ENCODE measurements at regions not wholly inside any gene's neighbourhood (a gene's known extent, or its start where the extent isn't known, plus 50 kb on each side); places are given as distances from the start of the nearest gene placed in this dataset.

DNA sequence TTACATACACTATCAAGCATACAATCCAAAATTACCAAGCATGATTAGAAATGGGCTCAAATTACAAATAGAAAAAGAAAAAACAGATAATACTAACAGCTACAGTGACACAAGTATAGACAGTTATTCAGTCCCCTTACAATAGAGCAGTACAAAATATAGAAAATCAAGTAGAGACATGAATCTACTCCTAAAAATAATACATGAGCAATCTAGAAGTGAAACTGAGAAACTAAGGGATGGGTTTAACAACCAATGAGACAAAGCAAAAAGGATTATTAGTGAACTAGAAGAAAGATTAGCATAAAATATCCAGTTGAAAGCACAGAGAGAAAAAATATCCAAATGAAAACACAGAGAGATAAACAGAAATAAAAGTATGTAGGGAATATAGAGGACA lies 426.7 kb downstream of the TBC1D4 start:
- no peak for DNase-seq

DNA sequence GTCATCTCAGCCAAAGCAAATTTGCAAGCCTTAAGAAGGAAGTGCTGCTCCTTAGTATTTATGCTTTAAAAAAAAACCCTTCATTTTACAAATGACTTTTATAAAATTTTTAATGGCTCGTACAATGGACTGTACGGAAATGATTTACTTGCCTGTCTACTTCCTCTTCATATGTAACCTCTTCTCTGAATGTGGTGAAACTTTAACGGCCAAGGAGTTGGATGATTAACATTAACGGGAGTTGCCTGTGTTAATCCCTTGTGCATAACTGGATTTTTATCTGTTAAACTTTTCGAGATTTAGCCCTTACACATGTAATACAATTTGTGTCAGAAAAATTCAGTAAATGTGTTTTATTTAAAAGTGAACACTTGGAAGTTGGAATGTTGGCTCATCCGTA lies 429.4 kb downstream of the TBC1D4 start:
- no peak for DNase-seq

DNA sequence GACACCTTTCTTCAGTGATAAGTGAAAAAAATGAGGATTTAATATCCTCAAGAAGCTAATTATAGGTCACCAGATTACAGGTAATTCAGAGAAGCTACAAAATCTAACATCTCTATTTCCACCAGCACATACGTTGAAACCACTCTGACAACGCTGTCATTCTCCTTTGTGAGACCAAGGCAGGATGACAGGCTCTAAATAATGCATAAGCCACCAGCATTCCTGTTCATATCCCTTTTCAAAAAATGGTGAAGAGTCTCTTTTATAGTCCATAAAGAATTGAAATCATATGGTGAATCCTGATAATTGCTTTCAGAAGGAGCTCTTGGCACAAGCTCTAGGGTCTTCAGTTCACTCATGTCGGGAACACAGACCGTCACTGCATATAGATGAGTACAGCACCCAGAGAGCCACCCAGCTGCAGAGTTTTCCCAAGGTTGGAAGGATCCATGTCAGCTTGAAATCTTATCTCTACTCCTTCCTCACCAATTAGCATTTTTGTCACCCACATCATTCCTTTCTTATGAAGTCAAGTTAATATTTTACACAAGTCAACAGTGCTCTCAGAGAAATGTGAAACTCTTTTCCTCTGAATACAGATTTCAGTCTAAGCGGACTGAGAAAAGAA lies 431.4 kb downstream of the TBC1D4 start:
- DNase-seq, result no peak

DNA sequence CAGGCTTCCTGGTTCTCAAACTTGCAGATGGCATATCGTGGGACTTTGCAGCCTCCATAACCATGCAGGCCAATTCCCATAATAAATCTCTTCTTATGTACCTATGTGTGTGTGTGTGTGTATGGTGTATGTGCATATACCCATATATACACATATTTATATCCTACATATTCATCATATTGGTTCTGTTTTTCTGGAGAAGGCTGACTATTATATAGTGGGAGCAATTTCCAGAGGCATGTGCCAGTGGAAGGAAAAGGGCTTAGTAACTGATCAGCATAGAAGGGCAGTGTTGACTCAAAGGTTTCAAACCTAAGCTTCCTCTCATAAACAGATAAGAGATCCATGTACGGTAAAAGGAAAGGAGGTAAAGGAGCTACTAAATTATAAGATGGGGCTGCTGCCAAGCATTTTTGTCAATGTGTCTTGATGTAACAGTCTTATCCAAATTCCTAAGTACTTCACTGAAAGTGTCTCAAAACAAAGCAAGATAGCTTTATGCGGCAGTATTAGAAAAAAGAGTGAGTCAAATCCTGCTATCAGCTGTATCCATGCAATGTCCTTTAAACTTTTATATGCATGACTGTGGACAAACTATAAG lies 432.1 kb downstream of the TBC1D4 start:
- DNase-seq, result no peak

DNA sequence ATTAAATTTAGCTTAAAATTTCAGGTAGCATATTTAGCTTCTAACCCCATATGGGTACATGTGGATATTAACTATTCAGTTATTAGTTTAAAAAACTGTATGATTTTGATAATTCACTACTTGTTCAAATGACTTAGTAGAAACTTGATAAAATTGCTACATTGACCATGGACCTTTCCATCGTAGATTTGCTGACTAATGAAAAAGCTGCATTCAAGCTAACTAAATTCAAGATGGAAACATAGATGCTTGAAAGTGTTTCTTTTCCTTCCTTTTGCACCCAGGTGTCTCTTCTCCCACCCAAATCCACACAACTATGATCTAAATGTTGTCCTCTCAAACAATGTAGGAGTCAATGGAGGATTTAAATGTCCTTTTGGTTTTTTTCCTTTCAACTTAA lies 439.2 kb downstream of the TBC1D4 start:
- DNase-seq, result no peak

DNA sequence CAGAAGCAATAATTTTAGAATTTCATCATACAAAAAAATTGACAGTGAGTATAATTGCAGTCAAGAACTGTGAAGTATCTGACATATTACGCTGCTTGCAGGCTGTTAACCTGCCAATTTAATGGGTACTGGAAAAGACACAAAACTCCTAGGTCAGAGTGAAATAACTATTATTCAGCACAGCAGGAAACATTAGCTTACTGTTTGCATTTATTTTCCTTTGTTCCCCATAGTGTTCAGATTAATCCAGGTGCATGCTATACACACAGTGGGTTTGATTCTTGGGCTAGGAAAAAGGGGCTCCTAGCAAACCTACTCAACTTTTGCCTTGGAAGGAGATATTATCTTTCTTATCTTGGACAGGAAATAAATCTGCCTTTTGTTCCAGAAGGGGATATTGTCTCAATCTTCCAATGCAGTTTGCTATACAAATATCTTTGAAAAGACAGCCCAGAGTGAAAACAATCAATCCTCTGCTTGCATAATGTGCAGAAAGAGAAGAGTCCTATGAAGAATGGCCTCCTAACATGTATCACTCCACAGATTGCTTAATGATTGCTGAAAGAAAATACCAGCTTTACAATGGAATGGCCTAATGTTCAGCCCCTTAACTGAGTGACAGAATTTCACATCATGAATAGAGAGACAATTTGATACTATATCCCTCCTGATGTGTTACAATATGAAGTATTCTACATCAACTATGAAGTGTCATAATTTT lies 443.4 kb downstream of the TBC1D4 start:
- DNase-seq, result no peak

DNA sequence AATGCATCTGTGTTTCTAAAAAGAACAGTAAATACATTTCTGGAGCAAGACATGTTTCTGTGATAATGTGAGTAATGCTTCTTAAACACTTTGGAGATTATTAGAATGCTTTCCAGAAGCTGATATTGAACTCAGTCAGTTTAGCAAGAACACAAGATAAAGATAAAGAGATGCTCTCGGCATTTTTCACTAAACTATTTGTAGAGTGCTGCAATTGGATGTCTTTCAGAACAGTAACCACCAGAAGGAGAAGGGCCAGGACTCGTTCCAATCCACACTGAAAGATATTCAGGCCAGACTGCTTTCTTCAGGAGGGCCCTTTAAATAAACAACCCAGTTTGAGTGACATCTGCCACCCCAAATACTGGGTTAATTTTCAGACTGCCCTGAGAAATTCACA lies 456.0 kb downstream of the TBC1D4 start:
- no peak for DNase-seq

DNA sequence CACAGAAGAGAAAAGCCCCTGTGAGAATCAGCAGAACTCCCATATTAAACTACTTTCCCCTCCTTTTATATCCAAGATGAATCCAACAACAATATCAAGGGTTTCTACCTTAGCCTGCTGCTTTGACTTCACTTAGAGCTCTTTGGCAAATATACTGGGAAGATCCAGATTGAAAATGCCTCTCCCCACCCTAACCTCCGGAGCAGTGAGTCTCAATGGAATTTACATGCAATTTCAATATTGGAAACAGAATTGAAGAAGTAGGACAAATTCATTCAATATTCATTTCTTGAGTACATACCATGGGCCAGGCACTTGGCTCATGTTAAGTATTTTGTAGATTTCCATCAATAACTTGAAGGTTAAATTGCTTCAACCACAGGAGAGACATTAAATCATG lies 457.4 kb downstream of the TBC1D4 start:
- DNase-seq, result no peak

DNA sequence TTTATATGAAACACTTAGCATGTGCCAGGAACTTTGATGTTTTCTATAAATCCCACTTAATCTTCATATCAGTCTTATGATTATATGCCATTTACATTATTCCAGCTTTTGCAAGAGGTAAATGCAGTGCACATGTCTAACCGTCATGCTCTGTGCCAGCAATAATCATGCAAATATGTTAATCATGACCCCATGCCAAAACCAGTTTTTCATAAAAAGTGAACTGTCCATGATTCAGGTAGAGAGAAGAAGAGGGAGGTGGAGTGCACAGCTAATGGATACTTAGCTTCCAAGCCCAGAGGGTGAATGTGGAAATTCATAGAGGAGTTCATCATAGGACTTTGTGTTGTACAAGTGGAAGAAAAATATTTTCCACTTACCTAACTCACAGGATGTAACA lies 458.4 kb downstream of the TBC1D4 start:
- DNase-seq, result no peak

DNA sequence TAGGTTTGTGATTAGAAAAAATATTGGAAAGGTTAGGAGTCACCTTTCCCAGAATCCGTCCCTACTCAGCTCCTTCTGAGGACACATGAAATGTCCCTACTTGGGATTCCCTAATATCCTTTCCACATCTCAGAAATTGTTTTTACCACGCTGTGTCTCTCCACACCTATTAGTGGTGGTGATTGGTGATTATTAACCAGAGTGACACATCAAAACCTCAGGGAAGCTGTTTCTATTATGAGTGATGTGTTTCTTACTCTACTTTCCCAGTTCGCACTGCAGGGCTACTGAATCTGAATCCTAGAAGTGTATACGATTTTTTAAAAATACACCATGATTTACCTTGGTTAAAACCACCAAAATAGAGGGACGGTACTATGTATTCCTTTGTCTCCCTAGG lies 460.8 kb downstream of the TBC1D4 start:
- no peak for DNase-seq

DNA sequence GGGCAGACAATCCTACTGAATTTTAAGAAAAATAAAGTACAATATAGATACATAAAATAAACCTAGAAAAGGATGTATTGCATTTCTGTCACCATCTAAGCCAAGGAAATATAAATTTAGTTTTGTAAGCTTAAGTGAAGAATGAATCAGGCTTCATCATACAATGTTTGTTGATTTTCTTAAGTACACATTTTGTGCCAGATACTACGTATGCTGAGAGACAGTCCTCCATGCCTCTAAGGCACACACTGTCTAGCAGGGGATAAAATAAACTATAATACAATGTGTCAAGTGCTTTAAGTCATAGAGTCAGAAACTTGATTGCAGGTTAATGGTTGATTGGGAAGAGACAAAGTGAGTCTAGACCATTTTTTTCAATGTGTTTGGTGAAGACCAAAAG lies 465.7 kb downstream of the TBC1D4 start:
- DNase-seq, result no peak

DNA sequence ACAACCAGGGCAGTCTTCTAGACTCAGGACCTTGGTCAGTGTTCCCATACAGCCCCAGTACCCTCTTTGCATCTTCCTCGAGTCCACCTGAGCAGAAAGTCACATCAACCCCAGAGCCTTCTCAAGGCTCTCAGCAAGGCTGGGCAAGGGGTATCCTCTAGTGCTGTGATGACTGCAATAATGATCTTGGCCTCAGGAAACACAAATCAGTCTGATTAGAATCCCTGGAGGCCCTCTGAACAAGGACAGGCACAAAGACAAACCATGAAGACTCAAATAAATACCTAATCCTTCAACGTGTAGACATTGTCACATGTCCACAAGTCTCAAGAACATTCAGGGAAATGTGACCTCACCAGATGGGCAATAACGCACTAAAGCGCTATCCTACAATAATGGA lies 468.2 kb downstream of the TBC1D4 start:
- DNase-seq, result no peak

DNA sequence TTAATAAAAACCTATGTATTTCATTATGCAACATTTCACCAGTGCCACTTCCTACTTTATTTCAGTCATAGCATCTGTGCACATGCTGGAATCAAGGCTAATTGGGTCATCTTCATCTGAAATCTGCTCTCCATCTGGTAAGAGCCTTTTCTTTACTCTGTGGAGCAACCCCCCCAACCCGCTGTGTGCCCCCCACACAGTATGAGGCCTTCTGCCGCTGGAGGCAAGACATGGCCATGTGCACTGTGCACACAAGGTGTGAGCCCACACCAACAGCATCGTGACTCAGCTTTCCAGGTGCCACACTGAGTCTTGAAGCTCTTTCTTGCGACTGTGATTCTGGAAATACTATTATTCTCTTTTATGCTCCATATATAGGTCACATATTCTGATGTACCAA lies 471.0 kb downstream of the TBC1D4 start:
- DNase-seq, result peak in 10 of 56 donors; percentile 1 to 20 (median 5)

DNA sequence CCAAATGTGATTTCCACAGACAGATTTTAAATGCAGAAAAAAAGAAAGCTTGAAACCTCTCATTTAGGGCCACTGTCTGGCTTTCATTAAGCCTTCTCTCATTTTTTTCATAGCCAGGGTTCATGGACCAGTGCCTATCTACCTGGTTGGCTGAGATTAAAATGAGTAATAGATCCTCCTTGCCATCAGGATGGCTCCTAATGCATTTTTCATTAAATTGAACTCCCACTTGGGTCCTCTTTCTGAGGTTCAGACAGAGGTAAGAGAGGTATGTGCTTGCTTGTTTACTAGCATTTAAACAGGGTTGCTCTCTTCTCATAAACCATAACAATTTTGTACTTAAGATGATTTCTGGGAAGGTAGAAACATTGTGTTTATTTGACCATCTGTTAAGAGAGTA lies 473.0 kb downstream of the TBC1D4 start:
- no peak for DNase-seq

DNA sequence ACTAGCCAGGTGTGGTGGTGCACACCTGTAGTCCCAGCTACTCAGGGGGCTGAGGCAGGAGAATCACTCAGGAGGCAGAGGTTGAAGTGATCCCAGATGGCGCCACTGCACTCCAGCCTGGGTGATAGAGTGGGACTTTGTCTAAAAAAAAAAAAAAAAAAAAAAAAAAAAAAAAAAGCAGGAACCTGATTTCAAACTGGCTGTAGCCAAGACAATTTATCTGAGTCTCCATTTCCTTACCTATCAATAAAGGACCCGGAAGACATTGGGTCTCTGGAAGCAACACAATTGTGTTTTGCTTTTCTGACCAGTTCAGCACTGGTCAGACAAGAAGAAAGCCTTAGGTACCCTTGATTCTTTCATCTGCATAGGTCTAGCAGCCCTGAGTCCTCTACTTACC lies 491.0 kb downstream of the TBC1D4 start:
- DNase-seq, result no peak

DNA sequence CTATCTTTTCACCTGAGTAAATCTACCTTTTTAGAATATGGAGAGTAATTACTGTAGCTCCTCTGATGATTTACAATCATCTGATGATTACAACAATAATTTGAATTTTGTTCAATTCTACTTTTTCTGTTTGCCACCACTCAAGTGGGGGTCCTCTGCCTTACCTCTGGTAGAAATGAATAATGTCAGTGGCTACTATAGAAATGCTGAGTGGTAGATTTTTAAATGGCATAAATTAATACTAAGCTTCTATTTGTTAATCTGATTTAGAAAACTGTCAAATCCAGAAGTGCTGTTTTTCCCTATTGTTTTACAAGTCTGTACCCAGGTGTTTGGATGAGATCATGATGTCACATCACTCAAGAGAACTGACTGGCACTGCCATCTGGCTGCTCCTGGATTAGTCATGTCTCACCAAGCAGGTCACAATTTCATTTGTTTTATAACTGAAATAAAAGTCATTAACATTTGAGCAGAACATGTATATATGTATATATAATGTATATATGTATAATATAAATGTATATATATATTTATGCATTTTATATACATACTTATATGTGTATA lies 494.8 kb downstream of the TBC1D4 start:
- no peak for DNase-seq

DNA sequence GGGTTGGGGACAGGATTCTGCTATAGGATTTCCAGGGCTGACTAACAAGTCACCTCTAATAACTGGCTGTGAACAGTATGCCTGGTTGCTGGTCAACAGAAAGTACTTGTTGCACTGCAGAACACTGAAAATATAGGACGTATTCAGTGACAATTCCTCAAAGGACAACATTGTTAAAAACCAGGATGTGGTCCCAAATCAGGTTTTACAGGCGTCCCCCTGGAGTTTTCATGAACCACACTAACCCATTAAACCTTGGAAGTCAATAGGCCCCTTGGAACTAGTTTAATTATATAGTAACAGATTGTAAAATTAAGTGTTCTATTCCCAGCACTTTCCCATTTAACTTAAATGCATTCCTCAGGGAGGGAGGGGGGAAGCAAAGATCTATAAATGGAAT lies 495.4 kb downstream of the TBC1D4 start:
- no peak for DNase-seq

DNA sequence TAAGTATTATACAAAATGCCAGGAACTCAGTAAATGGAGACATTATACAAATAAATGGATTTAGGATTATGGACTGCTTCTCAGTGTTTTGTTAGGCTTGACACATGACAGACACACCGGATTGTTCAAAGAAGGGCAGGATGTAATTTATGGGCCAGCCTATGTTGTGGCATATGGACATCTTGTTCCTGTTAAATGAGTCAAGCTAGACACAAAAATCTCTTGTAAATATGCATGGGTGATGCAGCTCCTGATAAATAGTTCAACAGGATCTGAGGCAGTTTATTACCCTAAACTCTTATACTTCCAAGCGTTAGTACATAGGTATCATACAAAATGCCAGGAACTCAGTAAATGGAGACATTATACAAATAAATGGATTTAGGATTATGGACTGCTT lies 502.3 kb downstream of the TBC1D4 start:
- no peak for DNase-seq

DNA sequence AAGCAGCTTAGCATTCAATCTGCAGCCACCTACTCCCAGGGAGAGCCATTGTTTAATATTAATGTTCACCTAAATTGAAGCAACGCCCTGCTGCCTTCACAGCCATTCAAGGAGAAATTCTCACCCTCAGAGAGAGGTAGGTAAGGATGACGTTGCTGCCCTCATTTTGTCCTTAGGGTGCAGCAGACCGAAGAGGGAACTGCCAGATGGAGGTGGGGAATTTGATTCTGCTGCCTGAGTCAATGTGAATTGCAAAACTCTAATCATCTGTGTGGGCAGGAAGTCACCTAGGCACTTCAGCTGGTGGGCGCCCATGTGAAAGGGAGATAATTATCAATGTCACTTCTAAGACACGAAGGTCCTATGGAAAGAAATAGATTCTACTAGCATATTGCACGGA lies 503.4 kb downstream of the TBC1D4 start:
- peak in 3 of 56 donors; percentile 2 to 7 (median 2) for DNase-seq

DNA sequence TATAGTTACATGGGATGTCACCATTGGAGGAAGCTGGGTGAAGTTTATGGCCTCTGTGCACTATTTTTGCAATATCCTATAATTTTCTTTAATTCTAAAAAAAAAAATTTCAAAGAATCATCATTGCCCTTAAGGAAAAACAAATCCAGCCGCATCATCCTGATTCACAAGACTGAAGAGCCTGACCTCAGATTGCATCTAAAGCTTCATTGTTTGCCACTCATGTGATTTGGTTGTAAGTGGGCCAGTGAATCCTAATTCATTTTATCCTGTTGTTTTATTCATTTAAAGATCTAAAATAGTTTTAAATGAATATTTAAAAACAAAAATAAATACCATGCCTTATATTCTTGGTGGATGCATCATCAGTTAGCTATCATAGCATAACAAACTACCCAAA lies 504.5 kb downstream of the TBC1D4 start:
- no peak for DNase-seq

DNA sequence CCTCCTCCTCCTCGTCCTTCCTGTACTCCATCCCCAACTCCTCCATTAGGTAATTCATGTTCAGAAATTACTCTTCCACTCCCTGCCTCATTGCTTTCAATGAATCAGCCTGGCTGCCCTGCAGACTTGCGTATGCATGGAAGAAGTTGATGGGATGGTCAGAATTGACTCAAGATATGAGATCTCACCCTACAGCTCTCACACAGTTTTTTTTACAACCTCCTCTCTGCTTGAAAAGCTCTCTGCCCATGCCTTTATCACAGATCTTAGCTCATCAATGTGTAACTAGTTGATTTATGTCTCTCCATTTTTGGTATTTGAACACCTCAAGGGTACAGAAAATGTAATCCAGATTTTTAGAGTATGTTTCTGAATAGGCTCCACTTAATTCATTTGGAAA lies 506.9 kb downstream of the TBC1D4 start:
- DNase-seq, result no peak

DNA sequence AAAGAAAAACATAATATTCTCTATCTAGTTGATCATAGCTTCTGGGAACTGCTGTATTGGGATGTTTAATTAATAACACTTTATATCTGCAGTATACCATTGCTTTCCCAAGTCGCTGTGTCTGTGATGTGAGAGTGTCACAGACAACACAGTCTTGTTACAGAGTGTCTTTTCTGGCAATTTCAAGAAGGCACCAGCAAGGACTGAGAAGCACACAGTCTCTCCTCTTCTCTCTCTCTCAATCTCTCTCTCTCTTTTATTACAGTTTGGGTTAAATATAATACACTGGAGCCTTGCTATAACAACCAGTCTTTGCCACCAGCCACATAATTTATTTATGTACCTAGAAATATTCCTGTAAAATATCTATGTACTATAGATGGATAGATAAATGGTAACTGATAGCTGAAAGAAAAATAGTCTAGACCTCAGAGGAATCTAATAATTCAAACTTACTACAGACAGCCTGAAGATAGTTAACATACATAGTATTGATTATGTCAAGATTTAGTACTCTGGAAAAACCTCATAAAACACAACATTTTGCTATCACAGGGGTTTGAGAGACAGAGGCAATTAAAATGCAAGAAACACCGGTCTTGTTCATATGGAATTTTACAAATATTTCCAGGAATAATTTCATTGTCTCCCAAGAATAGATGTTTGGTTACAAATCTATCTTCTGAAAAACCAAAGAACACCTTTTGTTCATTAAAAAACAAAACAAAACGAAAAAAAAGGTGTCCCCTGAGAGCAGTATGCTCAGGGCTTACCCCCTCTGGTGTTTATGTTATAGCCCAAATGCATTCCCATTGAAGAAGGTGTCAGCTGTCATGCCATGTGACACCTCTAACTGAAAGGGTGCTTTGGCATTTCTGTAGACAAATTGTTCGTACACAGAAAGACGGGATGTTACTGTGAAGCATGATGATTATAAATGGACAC lies 507.8 kb downstream of the TBC1D4 start:
- no peak for DNase-seq

Data from amygdala (tissue), 56 donors.